Heart left ventricle (tissue), 13 donors: ENCODE measurements at regions not wholly inside any gene's neighbourhood (a gene's known extent, or its start where the extent isn't known, plus 50 kb on each side); places are given as distances from the start of the nearest gene placed in this dataset.

ENCODE experiments used
- POLR2A ChIP-seq, 2 donors: fragments of 450-650 bp; IDR thresholded peaks; one replicate each; pipeline ENCODE4 v1.6.1; 2017; ENCODE audit warnings: antibody characterized with exemption in 2 of 2, mild to moderate bottlenecking in 2 of 2, moderate library complexity in 2 of 2
- TF ChIP-seq, protein P1 (sequence below), 12 donors: fragments of 200-600 bp; sonication (generic) in 4 of 12; IDR thresholded peaks; one replicate each; pipeline versions ENCODE4 v1.5.0 to v1.8.0; 2018 to 2022; ENCODE audit warnings: antibody characterized with exemption in 12 of 12, mild to moderate bottlenecking in 5 of 12
- donor health status: ischemic (EF 13 %, LVEDD 7.1; RV severe dilation, severe dysfunction).
- donor health status: DM: no; HTN: yes; CAD: no.
- donor health status: DM: no; HTN: no; CAD: no.
- donor health status: ischemic (EF 25% LVEDD 6.9; RV normal size, moderate dysfunction).
- donor health status: ischemic (EF 25% LVEDD 5.7; RV mildly dilated, moderate dysfunction).
- donor health status: ischemic (EF 35%, LVEDD 5.7; RV mildly dilated, moderate dysfunction).
- donor health status: nonischemic (EF 11% LVEDD 7.7; RV severe dilation, severe dysfunction).
- donor health status: DM: yes; HTN: yes; CAD: no.
- donor health status: PGD.
- donor health status: ischemic (EF 29% LVEDD 5.4; RV normal size, mild dysfunction).
- donor health status: nonischemic (EF 23%, LVEDD 6.1; RV moderate dilation, normal function).

DNA sequence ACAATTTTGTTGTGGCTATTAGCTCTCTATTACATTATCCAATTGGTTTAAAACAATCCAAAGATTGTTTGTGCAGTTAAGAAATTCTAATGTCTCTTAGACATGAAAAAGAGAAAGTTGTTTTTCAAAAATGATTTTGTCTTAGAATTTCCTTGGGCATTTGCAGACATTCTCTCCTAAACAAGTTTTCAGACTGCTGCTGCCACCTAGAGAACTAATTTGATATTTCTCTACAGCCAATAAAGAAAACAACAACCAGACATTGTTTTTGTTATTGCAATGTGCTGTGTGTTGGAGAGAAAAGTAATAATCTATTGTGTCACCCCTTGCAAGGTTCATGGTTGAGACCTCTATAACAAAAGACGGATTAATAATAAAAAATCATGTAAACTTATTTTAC, 119.0 kb upstream of the SYT4 start:
- TF ChIP-seq, protein P1, sequence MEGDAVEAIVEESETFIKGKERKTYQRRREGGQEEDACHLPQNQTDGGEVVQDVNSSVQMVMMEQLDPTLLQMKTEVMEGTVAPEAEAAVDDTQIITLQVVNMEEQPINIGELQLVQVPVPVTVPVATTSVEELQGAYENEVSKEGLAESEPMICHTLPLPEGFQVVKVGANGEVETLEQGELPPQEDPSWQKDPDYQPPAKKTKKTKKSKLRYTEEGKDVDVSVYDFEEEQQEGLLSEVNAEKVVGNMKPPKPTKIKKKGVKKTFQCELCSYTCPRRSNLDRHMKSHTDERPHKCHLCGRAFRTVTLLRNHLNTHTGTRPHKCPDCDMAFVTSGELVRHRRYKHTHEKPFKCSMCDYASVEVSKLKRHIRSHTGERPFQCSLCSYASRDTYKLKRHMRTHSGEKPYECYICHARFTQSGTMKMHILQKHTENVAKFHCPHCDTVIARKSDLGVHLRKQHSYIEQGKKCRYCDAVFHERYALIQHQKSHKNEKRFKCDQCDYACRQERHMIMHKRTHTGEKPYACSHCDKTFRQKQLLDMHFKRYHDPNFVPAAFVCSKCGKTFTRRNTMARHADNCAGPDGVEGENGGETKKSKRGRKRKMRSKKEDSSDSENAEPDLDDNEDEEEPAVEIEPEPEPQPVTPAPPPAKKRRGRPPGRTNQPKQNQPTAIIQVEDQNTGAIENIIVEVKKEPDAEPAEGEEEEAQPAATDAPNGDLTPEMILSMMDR (IDR thresholded peaks at IDR 0.05), result peak in 8 of 12 donors; percentile 14 to 50 (median 44)
- no peak for TF ChIP-seq POLR2A (IDR thresholded peaks at IDR 0.05)
